ENCODE measurements at regions not wholly inside any gene's neighbourhood (a gene's known extent, or its start where the extent isn't known, plus 50 kb on each side); places are given as distances from the start of the nearest gene placed in this dataset.

- Mint-ChIP-seq H3K9me3 (ENCODE audit: unreplicated experiment) (no peaks in the 10 kb centered on the region), H3K4me3 (ENCODE audit: unreplicated experiment) (no peak overlapping the region), H3K27ac (ENCODE audit: unreplicated experiment) (no peak overlapping the region), H3K36me3 (ENCODE audit: low read depth, unreplicated experiment) (no peaks in the 10 kb centered on the region), H3K4me1 (ENCODE audit: unreplicated experiment) (no peaks in the 10 kb centered on the region), H3K27me3 (ENCODE audit: unreplicated experiment) (peaks cover 1% of the 10 kb centered on the region)
- no peak for TF ChIP-seq CTCF (IDR thresholded peaks at IDR 0.05; ENCODE audit: unreplicated experiment)
- DNase-seq (ENCODE audit: low spot score): no peak
Observed at GRCh38 chr11:109929308-109929707, 163.9 kb upstream of the ZC3H12C start.

GRCh38 chr11:109933126-109933525 lies 160.1 kb upstream of the ZC3H12C start:
- Mint-ChIP-seq H3K9me3 (ENCODE audit: unreplicated experiment) (no peaks in the 10 kb centered on the region), H3K27me3 (ENCODE audit: unreplicated experiment) (peaks cover 1% of the 10 kb centered on the region), H3K4me3 (ENCODE audit: unreplicated experiment) (no peak overlapping the region), H3K4me1 (ENCODE audit: unreplicated experiment) (no peaks in the 10 kb centered on the region), H3K36me3 (ENCODE audit: low read depth, unreplicated experiment) (no peaks in the 10 kb centered on the region), H3K27ac (ENCODE audit: unreplicated experiment) (no peak overlapping the region)
- TF ChIP-seq CTCF (IDR thresholded peaks at IDR 0.05; ENCODE audit: unreplicated experiment): no peak
- DNase-seq (ENCODE audit: low spot score): no peak

- Mint-ChIP-seq H3K4me3 (ENCODE audit: unreplicated experiment) (no peak overlapping the region), H3K27me3 (ENCODE audit: unreplicated experiment) (peaks cover 1% of the 10 kb centered on the region), H3K36me3 (ENCODE audit: low read depth, unreplicated experiment) (no peaks in the 10 kb centered on the region), H3K27ac (ENCODE audit: unreplicated experiment) (no peak overlapping the region), H3K9me3 (ENCODE audit: unreplicated experiment) (no peaks in the 10 kb centered on the region), H3K4me1 (ENCODE audit: unreplicated experiment) (no peaks in the 10 kb centered on the region)
- DNase-seq (ENCODE audit: low spot score): no peak
- no peak for TF ChIP-seq CTCF (IDR thresholded peaks at IDR 0.05; ENCODE audit: unreplicated experiment)
Observed at GRCh38 chr11:109934151-109934550, 159.0 kb upstream of the ZC3H12C start.

GRCh38 chr11:109936661-109937180 lies 156.5 kb upstream of the ZC3H12C start:
- Mint-ChIP-seq H3K9me3 (ENCODE audit: unreplicated experiment) (no peaks in the 10 kb centered on the region), H3K27ac (ENCODE audit: unreplicated experiment) (no peak overlapping the region), H3K36me3 (ENCODE audit: low read depth, unreplicated experiment) (no peaks in the 10 kb centered on the region), H3K4me1 (ENCODE audit: unreplicated experiment) (no peaks in the 10 kb centered on the region), H3K4me3 (ENCODE audit: unreplicated experiment) (no peak overlapping the region), H3K27me3 (ENCODE audit: unreplicated experiment) (no peaks in the 10 kb centered on the region)
- DNase-seq (ENCODE audit: low spot score): no peak
- no peak for TF ChIP-seq CTCF (IDR thresholded peaks at IDR 0.05; ENCODE audit: unreplicated experiment)

- Mint-ChIP-seq H3K27ac (ENCODE audit: unreplicated experiment) (no peak overlapping the region), H3K9me3 (ENCODE audit: unreplicated experiment) (no peaks in the 10 kb centered on the region), H3K4me1 (ENCODE audit: unreplicated experiment) (peaks cover under 1% of the 10 kb centered on the region), H3K36me3 (ENCODE audit: low read depth, unreplicated experiment) (no peaks in the 10 kb centered on the region), H3K27me3 (ENCODE audit: unreplicated experiment) (no peaks in the 10 kb centered on the region), H3K4me3 (ENCODE audit: unreplicated experiment) (no peak overlapping the region)
- TF ChIP-seq CTCF (IDR thresholded peaks at IDR 0.05; ENCODE audit: unreplicated experiment): no peak
- DNase-seq (ENCODE audit: low spot score): no peak
Observed at GRCh38 chr11:109937968-109938367, 155.2 kb upstream of the ZC3H12C start.
